ENCODE measurements at regions not wholly inside any gene's neighbourhood (a gene's known extent, or its start where the extent isn't known, plus 50 kb on each side); places are given as distances from the start of the nearest gene placed in this dataset.

GRCh38 chr2:153536115-153536514 is 57.6 kb upstream of the RPRM start:
- H3K27ac ChIP-seq (ENCODE audit: low read depth, low read length), result no peak overlapping the region
- ChIA-PET POLR2A (ENCODE audit: partially characterized antibody) (no interaction called here), CTCF (ENCODE audit: partially characterized antibody) (interaction anchor here (0.7 kb wide), 1 partner anchor 477 kb away, joined by 5 read pairs; no protein-coding TSS in a partner anchor)
- no peak overlapping the region for H3K56ac ChIP-seq (replicated peaks; ENCODE audit: insufficient read length, low read depth, low read length)
- peaks cover 16 to 18% of the 10 kb centered on the region in 2 experiments for H3K9me3 ChIP-seq (ENCODE audit: insufficient read depth in 2 of 2, low read depth in 1 of 2, low read length in 1 of 2)
- no peak overlapping the region for H2BK15ac ChIP-seq (ENCODE audit: low read length)
- no peak overlapping the region for H4K91ac ChIP-seq (replicated peaks; ENCODE audit: insufficient read length, low read length)
- H3K79me1 ChIP-seq (ENCODE audit: low read depth, low read length), result no peaks in the 10 kb centered on the region
- H3K4me3 ChIP-seq (ENCODE audit: extremely low read depth in 1 of 4, insufficient read depth in 2 of 4, low read depth in 3 of 4, low read length in 4 of 4), result no peak overlapping the region
- no peaks in the 10 kb centered on the region for H4K20me1 ChIP-seq (replicated peaks in 1 of 2; ENCODE audit: control insufficient read depth in 1 of 2, insufficient read depth in 2 of 2, low read length in 2 of 2)
- H2AK5ac ChIP-seq (ENCODE audit: low read depth, low read length), result no peak overlapping the region
- no peak for FAIRE-seq
- H3K4ac ChIP-seq (replicated peaks; ENCODE audit: insufficient read length, low read depth, low read length), result no peak overlapping the region
- no peak overlapping the region for H3K9ac ChIP-seq (replicated peaks in 1 of 4; ENCODE audit: extremely low read depth in 1 of 4, low read depth in 3 of 4, low read length in 3 of 4)
- H3K4me2 ChIP-seq (ENCODE audit: insufficient read depth in 1 of 2, low read depth in 2 of 2, low read length in 2 of 2), result no peak overlapping the region
- H2BK5ac ChIP-seq (ENCODE audit: low read depth, low read length), result peak overlapping the region; percentile 79; the same call in 1 of the 2 replicates
- H4K5ac ChIP-seq (ENCODE audit: insufficient read length, low read depth, low read length), result no peak overlapping the region
- H4K8ac ChIP-seq (ENCODE audit: extremely low read depth, insufficient read depth, low read length), result no peak overlapping the region
- H3K4me1 ChIP-seq (replicated peaks in 1 of 4; ENCODE audit: control insufficient read depth in 3 of 4, insufficient read depth in 4 of 4, low read length in 3 of 4), result peaks cover 1 to 8% (median 4%) of the 10 kb centered on the region in 4 experiments; a peak in 5 of 7 replicates
- no peak overlapping the region for H3K18ac ChIP-seq (ENCODE audit: extremely low read depth, low read length)
- no peak for DNase-seq (ENCODE audit: low read depth in 1 of 2, low spot score in 2 of 2)
- no peak overlapping the region for H3K23ac ChIP-seq (ENCODE audit: insufficient read length)
- no peak overlapping the region for H2BK120ac ChIP-seq (replicated peaks; ENCODE audit: low read depth, low read length)
- no peaks in the 10 kb centered on the region for H3K79me2 ChIP-seq (ENCODE audit: control insufficient read depth in 1 of 2, insufficient read depth in 2 of 2, low read length in 2 of 2)
- no peaks in the 10 kb centered on the region for H3K27me3 ChIP-seq (replicated peaks in 1 of 4; ENCODE audit: control insufficient read depth in 3 of 4, extremely low read depth in 1 of 4, insufficient read depth in 3 of 4, low read length in 3 of 4)
- H2AFZ ChIP-seq (ENCODE audit: low read length), result peak overlapping the region; percentile 81; the same call in 1 of the 2 replicates
- peaks cover 0 to 4% (median 0%) of the 10 kb centered on the region in 4 experiments; a peak in 1 of 8 replicates for H3K36me3 ChIP-seq (ENCODE audit: control insufficient read depth in 2 of 4, insufficient read depth in 4 of 4, low read length in 3 of 4)
- H2BK20ac ChIP-seq (ENCODE audit: low read length), result peak overlapping the region; percentile 50; the same call in 1 of the 2 replicates
- 0 out of 2 replicates have a peak, but pooled peaks cover 2% of the 10 kb centered on the region for H3K23me2 ChIP-seq (ENCODE audit: low read depth, low read length)
- H3K14ac ChIP-seq (ENCODE audit: insufficient read length), result no peak overlapping the region
- no peak overlapping the region for H2BK12ac ChIP-seq (ENCODE audit: low read depth, low read length)
- TF ChIP-seq HDAC6 (IDR thresholded peaks at IDR 0.05; ENCODE audit: low read depth, low read length), result no peak
- TF ChIP-seq ASH2L (IDR thresholded peaks at IDR 0.05; ENCODE audit: low read length), result no peak
- TF ChIP-seq TEAD4 (IDR thresholded peaks at IDR 0.05; ENCODE audit: low read depth, low read length), result no peak
- no peak for TF ChIP-seq EP300 (IDR thresholded peaks at IDR 0.05; ENCODE audit: borderline replicate concordance in 1 of 2, low read depth in 2 of 2, low read length in 2 of 2)
- no peak for TF ChIP-seq CEBPB (IDR thresholded peaks at IDR 0.05; ENCODE audit: low read depth, low read length)
- TF ChIP-seq ZNF274 (IDR thresholded peaks at IDR 0.05; ENCODE audit: borderline replicate concordance, extremely low read depth, low read length), result no peak
- TF ChIP-seq TAF7 (optimal IDR thresholded peaks at IDR 0.05; ENCODE audit: borderline replicate concordance, low read depth, low read length), result no peak
- TF ChIP-seq POLR2AphosphoS5 (IDR thresholded peaks at IDR 0.05; ENCODE audit: low read depth, low read length), result no peak
- TF ChIP-seq POLR2A (IDR thresholded peaks at IDR 0.05; ENCODE audit: control extremely low read depth in 1 of 2, low read depth in 2 of 2, low read length in 2 of 2), result no peak
- no peak for TF ChIP-seq BACH1 (IDR thresholded peaks at IDR 0.05; ENCODE audit: low read length)
- TF ChIP-seq SIN3A (conservative IDR thresholded peaks at IDR 0.05 in 1 of 2, IDR thresholded peaks at IDR 0.05 in 1 of 2; ENCODE audit: low read depth in 1 of 2, low read length in 2 of 2), result no peak
- no peak for TF ChIP-seq EGR1 (IDR thresholded peaks at IDR 0.05; ENCODE audit: borderline replicate concordance, low read depth, low read length)
- TF ChIP-seq RAD21 (IDR thresholded peaks at IDR 0.05 in 1 of 2, conservative IDR thresholded peaks at IDR 0.05 in 1 of 2; ENCODE audit: low read depth in 2 of 2, low read length in 2 of 2), result no peak
